HUES6 (cell line): ENCODE measurements at regions not wholly inside any gene's neighbourhood (a gene's known extent, or its start where the extent isn't known, plus 50 kb on each side); places are given as distances from the start of the nearest gene placed in this dataset.

ENCODE experiments used
- H3K27ac ChIP-seq: 2 replicates; pipeline ENCODE4 v1.7.0; 2013; ENCODE audit warnings: low read depth, mild to moderate bottlenecking, low read length, inconsistent platforms
- H3K27me3 ChIP-seq: 2 replicates; pipeline ENCODE4 v1.6.1; 2013; ENCODE audit warnings: low read length; ENCODE audit not compliant: control insufficient read depth, insufficient read depth
- H3K36me3 ChIP-seq: 2 replicates; pipeline ENCODE4 v1.6.1; 2013; ENCODE audit warnings: low read length; ENCODE audit not compliant: control insufficient read depth, insufficient read depth
- H3K4me1 ChIP-seq: 2 replicates; pipeline ENCODE4 v1.6.1; 2013; ENCODE audit warnings: low read length; ENCODE audit not compliant: control insufficient read depth, insufficient read depth
- H3K4me3 ChIP-seq: 2 replicates; pipeline ENCODE4 v1.5.1; 2013; ENCODE audit warnings: low read depth, low read length
- H3K9ac ChIP-seq: one replicate; pipeline ENCODE4 v1.6.1; 2013; ENCODE audit warnings: mild to moderate bottlenecking, low read length
- H3K9me3 ChIP-seq: 2 replicates; pipeline ENCODE4 v1.6.1; 2013; ENCODE audit warnings: low read depth, low read length; ENCODE audit not compliant: control insufficient read depth, insufficient read depth

- H3K36me3 ChIP-seq, result no peaks in the 10 kb centered on the region
- H3K9ac ChIP-seq, result no peak overlapping the region
- peaks cover 6% of the 10 kb centered on the region; the same call in 1 of the 2 replicates for H3K9me3 ChIP-seq
- H3K4me1 ChIP-seq, result no peaks in the 10 kb centered on the region
- H3K4me3 ChIP-seq, result no peak overlapping the region
- H3K27me3 ChIP-seq, result no peaks in the 10 kb centered on the region
- H3K27ac ChIP-seq, result no peak overlapping the region
Observed at GRCh38 chr6:137769797-137770362, 97.2 kb upstream of the TNFAIP3 start.

GRCh38 chr6:137772541-137773250 is 94.4 kb upstream of the TNFAIP3 start:
- no peak overlapping the region for H3K9ac ChIP-seq
- no peak overlapping the region for H3K4me3 ChIP-seq
- no peaks in the 10 kb centered on the region for H3K4me1 ChIP-seq
- peaks cover 6% of the 10 kb centered on the region; the same call in 1 of the 2 replicates for H3K9me3 ChIP-seq
- H3K36me3 ChIP-seq, result no peaks in the 10 kb centered on the region
- H3K27ac ChIP-seq, result no peak overlapping the region
- H3K27me3 ChIP-seq, result no peaks in the 10 kb centered on the region

- Histone ChIP-seq H3K9ac (no peak overlapping the region), H3K4me3 (no peak overlapping the region), H3K9me3 (peaks cover 2% of the 10 kb centered on the region; the same call in 1 of the 2 replicates), H3K27ac (no peak overlapping the region), H3K4me1 (no peaks in the 10 kb centered on the region), H3K27me3 (no peaks in the 10 kb centered on the region), H3K36me3 (no peaks in the 10 kb centered on the region)
Observed at GRCh38 chr6:137775227-137775626, 91.8 kb upstream of the TNFAIP3 start.

GRCh38 chr6:137775720-137776119 is 91.3 kb upstream of the TNFAIP3 start:
- H3K4me3 ChIP-seq, result no peak overlapping the region
- no peaks in the 10 kb centered on the region for H3K4me1 ChIP-seq
- no peaks in the 10 kb centered on the region for H3K27me3 ChIP-seq
- H3K9ac ChIP-seq, result no peak overlapping the region
- no peak overlapping the region for H3K27ac ChIP-seq
- H3K9me3 ChIP-seq, result no peaks in the 10 kb centered on the region; the same call in 1 of the 2 replicates
- no peaks in the 10 kb centered on the region for H3K36me3 ChIP-seq

- H3K27me3 ChIP-seq, result no peaks in the 10 kb centered on the region
- H3K36me3 ChIP-seq, result no peaks in the 10 kb centered on the region
- H3K4me1 ChIP-seq, result no peaks in the 10 kb centered on the region
- no peak overlapping the region for H3K4me3 ChIP-seq
- no peaks in the 10 kb centered on the region for H3K9me3 ChIP-seq
- H3K9ac ChIP-seq, result no peak overlapping the region
- H3K27ac ChIP-seq, result no peak overlapping the region
Observed at GRCh38 chr6:137776256-137776655, 90.8 kb upstream of the TNFAIP3 start.

GRCh38 chr6:137776786-137777686 is 90.0 kb upstream of the TNFAIP3 start:
- H3K9me3 ChIP-seq, result no peaks in the 10 kb centered on the region
- no peak overlapping the region for H3K4me3 ChIP-seq
- H3K4me1 ChIP-seq, result no peaks in the 10 kb centered on the region
- no peak overlapping the region for H3K27ac ChIP-seq
- no peaks in the 10 kb centered on the region for H3K27me3 ChIP-seq
- H3K36me3 ChIP-seq, result no peaks in the 10 kb centered on the region
- no peak overlapping the region for H3K9ac ChIP-seq

- H3K36me3 ChIP-seq, result no peaks in the 10 kb centered on the region
- no peaks in the 10 kb centered on the region for H3K27me3 ChIP-seq
- H3K27ac ChIP-seq, result no peak overlapping the region
- no peaks in the 10 kb centered on the region for H3K4me1 ChIP-seq
- H3K9ac ChIP-seq, result no peak overlapping the region
- H3K4me3 ChIP-seq, result no peak overlapping the region
- no peaks in the 10 kb centered on the region for H3K9me3 ChIP-seq
Observed at GRCh38 chr6:137777687-137778075, 89.4 kb upstream of the TNFAIP3 start.

- H3K27ac ChIP-seq, result no peak overlapping the region
- no peaks in the 10 kb centered on the region for H3K36me3 ChIP-seq
- H3K9ac ChIP-seq, result no peak overlapping the region
- H3K9me3 ChIP-seq, result no peaks in the 10 kb centered on the region
- H3K4me1 ChIP-seq, result no peaks in the 10 kb centered on the region; the same call in 1 of the 2 replicates
- H3K27me3 ChIP-seq, result no peaks in the 10 kb centered on the region
- H3K4me3 ChIP-seq, result no peak overlapping the region
Observed at GRCh38 chr6:137779982-137780381, 87.1 kb upstream of the TNFAIP3 start.

- no peaks in the 10 kb centered on the region for H3K9me3 ChIP-seq
- H3K4me3 ChIP-seq, result no peak overlapping the region
- H3K4me1 ChIP-seq, result no peaks in the 10 kb centered on the region; the same call in 1 of the 2 replicates
- H3K27ac ChIP-seq, result no peak overlapping the region
- H3K27me3 ChIP-seq, result no peaks in the 10 kb centered on the region
- H3K36me3 ChIP-seq, result no peaks in the 10 kb centered on the region
- H3K9ac ChIP-seq, result no peak overlapping the region
Observed at GRCh38 chr6:137780447-137781034, 86.5 kb upstream of the TNFAIP3 start.

GRCh38 chr6:137781639-137782038 is 85.4 kb upstream of the TNFAIP3 start:
- H3K36me3 ChIP-seq, result no peaks in the 10 kb centered on the region
- no peaks in the 10 kb centered on the region; the same call in 1 of the 2 replicates for H3K4me1 ChIP-seq
- no peaks in the 10 kb centered on the region for H3K27me3 ChIP-seq
- no peak overlapping the region for H3K4me3 ChIP-seq
- H3K9me3 ChIP-seq, result no peaks in the 10 kb centered on the region
- H3K27ac ChIP-seq, result no peak overlapping the region
- no peak overlapping the region for H3K9ac ChIP-seq
